22Rv1 (cell line): ENCODE measurements at regions not wholly inside any gene's neighbourhood (a gene's known extent, or its start where the extent isn't known, plus 50 kb on each side); places are given as distances from the start of the nearest gene placed in this dataset.

Source experiments
- ZFX ChIP-seq: fragments of 450-650 bp; IDR thresholded peaks from 2 replicates; pipeline ENCODE4 v1.6.1; 2017; ENCODE audit warnings: antibody characterized with exemption, borderline replicate concordance
- TF ChIP-seq, protein P1 (sequence below): fragments of 450-650 bp; IDR thresholded peaks from 2 replicates; pipeline ENCODE4 v1.5.1; 2017; ENCODE audit warnings: mild to moderate bottlenecking

DNA sequence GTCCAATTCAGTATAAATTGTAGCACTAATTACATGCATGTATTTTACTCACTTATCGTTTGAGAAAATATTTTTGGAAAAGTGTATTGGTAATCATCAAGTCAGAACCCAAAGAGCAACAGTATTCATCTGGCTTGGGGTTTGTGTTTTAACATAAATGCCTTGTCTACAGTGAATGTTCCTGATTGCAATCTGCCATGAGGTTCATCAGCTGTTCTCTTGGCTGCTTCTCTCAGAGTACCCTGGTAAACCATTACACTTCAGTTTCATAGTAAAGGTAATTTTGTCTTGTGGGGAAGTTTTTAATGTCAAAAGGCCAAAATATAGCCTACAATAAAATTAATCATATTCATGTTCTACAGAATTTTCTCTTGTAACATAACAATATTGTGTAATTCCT lies 150.3 kb downstream of the IFI44 start:
- TF ChIP-seq, protein P1, sequence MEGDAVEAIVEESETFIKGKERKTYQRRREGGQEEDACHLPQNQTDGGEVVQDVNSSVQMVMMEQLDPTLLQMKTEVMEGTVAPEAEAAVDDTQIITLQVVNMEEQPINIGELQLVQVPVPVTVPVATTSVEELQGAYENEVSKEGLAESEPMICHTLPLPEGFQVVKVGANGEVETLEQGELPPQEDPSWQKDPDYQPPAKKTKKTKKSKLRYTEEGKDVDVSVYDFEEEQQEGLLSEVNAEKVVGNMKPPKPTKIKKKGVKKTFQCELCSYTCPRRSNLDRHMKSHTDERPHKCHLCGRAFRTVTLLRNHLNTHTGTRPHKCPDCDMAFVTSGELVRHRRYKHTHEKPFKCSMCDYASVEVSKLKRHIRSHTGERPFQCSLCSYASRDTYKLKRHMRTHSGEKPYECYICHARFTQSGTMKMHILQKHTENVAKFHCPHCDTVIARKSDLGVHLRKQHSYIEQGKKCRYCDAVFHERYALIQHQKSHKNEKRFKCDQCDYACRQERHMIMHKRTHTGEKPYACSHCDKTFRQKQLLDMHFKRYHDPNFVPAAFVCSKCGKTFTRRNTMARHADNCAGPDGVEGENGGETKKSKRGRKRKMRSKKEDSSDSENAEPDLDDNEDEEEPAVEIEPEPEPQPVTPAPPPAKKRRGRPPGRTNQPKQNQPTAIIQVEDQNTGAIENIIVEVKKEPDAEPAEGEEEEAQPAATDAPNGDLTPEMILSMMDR, result no peak
- no peak for TF ChIP-seq ZFX
